ENCODE measurements at regions not wholly inside any gene's neighbourhood (a gene's known extent, or its start where the extent isn't known, plus 50 kb on each side); places are given as distances from the start of the nearest gene placed in this dataset.

DNA sequence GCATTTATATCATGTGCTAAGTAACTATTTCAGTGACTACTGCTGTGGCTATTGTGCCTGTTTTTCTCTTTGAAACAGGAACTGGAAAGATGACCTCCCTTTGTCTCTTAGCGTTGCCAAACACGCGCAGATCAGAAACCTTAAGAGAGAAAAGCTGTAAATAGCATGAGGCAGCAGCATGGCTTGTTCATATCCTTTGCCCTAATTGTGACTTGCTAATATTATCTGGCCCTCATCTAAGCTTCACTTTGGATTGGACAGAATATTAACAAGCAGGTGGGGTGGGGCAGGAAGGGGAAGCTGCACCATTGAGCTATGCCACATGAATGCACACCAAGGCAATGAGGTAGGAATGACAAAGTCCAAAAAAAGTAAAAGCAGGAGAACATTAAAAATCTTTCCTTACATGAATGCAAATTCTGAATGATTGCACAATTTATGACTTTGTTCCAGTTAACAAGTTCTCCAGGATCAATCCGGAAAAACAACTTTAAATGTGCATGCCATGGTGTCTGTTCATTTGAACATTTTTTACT is 128.4 kb downstream of the IRS1 start:
- TF ChIP-seq, protein P1, sequence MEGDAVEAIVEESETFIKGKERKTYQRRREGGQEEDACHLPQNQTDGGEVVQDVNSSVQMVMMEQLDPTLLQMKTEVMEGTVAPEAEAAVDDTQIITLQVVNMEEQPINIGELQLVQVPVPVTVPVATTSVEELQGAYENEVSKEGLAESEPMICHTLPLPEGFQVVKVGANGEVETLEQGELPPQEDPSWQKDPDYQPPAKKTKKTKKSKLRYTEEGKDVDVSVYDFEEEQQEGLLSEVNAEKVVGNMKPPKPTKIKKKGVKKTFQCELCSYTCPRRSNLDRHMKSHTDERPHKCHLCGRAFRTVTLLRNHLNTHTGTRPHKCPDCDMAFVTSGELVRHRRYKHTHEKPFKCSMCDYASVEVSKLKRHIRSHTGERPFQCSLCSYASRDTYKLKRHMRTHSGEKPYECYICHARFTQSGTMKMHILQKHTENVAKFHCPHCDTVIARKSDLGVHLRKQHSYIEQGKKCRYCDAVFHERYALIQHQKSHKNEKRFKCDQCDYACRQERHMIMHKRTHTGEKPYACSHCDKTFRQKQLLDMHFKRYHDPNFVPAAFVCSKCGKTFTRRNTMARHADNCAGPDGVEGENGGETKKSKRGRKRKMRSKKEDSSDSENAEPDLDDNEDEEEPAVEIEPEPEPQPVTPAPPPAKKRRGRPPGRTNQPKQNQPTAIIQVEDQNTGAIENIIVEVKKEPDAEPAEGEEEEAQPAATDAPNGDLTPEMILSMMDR (IDR thresholded peaks at IDR 0.05; ENCODE audit: low read length, missing control alignments), result no peak
- no peak for DNase-seq (ENCODE audit: low read depth)
- H3K4me3 ChIP-seq (replicated peaks; ENCODE audit: low read depth, low read length), result no peak overlapping the region

DNA sequence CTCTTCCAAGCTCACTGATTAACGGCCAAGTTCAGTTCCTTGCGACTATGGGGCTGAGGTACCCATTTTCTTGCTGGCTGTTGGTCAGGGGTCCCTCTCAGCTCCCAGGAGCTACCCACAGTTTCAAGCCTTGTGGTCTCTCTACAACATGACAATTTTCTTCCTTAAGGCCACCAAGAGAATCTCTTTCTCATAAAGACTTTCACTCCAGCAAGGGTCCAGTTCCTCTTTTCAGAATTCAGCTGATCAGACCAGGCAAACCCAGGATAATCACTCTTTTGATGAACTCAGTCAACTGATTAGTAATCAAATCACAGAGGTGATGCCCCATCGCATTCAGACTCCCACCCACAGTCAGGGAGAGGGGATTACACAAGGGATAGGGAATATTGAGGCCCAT is 129.7 kb downstream of the IRS1 start:
- TF ChIP-seq, protein P1 (IDR thresholded peaks at IDR 0.05; ENCODE audit: low read length, missing control alignments), result no peak
- DNase-seq (ENCODE audit: low read depth), result no peak
- H3K4me3 ChIP-seq (replicated peaks; ENCODE audit: low read depth, low read length), result no peak overlapping the region

DNA sequence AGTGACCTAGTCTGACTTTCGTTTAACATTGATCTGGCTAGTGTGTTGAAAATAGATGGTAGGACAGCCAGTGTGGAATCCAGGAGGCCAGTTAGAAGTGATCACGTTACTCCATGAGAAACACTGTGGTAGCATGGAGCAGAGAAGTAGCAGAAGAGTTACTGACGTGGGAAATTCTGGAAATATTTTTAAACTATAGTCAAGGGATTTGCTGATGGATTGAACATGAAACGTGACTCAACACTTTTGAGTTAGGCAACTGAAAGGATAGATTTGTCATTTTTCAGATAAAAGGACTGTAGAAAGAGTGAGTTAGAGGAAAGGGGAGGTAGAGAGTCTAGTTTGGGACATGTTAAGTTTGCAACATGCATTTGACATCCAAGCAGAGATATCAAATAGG is 130.4 kb downstream of the IRS1 start:
- DNase-seq (ENCODE audit: low read depth), result no peak
- H3K4me3 ChIP-seq (replicated peaks; ENCODE audit: low read depth, low read length), result no peak overlapping the region
- TF ChIP-seq, protein P1 (IDR thresholded peaks at IDR 0.05; ENCODE audit: low read length, missing control alignments), result no peak

DNA sequence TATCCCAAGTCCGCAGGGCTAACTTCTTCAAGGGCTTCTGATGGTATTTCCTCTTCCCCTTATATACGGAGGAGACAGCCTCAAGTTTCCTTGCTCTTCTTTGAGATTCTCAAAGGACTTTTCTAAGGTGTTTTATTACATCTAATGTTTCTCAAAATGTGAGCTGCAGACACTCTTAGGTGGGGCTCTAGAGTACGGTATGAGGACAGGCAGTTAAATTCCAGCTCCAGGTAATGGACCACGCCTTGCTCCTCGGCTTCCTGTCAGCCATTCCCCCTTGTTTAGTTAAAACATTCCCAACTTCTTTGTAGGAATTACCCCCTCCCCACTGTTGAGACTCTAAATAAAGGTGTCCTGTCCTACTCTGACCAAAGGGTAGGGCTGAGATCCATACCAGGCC is 131.9 kb downstream of the IRS1 start:
- H3K4me3 ChIP-seq (replicated peaks; ENCODE audit: low read depth, low read length), result no peak overlapping the region
- TF ChIP-seq, protein P1 (IDR thresholded peaks at IDR 0.05; ENCODE audit: low read length, missing control alignments), result no peak
- DNase-seq (ENCODE audit: low read depth), result no peak

DNA sequence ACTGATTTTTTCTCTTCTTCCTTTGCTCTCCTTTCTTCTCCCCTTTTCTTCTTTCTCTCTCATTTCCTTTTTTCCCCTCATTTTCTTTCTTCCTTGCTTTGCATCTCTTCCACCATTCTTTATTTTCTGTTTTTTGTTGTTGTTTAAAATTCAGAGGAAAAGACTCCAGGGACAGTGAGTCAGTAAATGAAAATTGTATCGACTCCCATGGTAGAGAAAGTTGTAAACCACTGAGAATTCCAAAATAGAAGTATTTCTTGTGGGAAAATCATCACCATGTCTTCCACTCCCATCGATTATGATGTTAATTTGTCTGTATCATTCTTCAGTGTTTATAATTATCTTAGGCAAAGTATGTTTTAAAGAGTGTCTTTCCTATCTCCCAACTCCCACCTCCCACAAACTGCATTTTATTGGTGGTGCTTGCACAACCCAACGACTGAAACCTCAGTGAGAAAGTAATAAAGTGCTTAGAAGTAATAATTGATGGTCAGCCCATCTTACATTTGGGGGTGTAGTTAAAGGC is 134.3 kb downstream of the IRS1 start:
- no peak overlapping the region for H3K4me3 ChIP-seq (replicated peaks; ENCODE audit: low read depth, low read length)
- TF ChIP-seq, protein P1 (IDR thresholded peaks at IDR 0.05; ENCODE audit: low read length, missing control alignments), result no peak
- DNase-seq (ENCODE audit: low read depth), result no peak

DNA sequence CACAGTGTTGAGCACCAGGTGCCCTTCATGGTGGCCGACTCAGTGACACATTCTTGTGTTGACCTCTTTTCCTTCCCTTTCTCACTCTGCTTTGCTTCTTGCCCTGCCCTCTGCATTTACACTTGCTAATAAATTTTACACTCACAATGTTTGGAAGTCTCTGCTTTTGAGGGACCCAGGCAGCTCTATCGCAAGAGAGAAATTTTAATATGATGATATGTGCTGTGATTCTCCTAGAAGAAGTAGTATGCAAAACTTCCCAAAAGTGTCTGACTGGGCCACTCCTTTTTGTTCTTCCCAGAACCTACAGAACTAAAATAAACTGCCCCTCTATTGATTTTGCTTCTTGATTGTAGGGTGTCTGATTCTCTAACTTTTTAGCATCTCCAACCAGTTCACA is 135.0 kb downstream of the IRS1 start:
- no peak overlapping the region for H3K4me3 ChIP-seq (replicated peaks; ENCODE audit: low read depth, low read length)
- DNase-seq (ENCODE audit: low read depth), result no peak
- TF ChIP-seq, protein P1 (IDR thresholded peaks at IDR 0.05; ENCODE audit: low read length, missing control alignments), result no peak

DNA sequence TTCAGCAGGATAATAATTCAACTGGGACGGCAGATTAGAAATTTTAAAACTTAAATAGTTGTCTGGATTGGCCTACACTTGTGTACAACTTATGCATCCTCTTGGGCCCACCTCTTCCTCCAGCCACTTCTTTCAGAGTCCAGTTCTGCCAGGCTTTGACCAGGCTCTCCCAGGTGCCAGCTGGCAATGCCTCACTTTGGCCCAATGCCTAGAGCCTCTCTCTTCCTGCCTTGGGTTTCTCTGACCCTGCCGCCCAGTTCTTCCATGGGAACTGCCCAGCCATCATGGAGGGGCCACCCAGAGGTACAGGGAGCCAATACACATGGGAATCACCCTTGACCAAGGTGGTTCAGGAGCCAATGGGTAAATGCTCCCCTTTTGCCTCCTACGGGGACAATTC is 135.5 kb downstream of the IRS1 start:
- TF ChIP-seq, protein P1 (IDR thresholded peaks at IDR 0.05; ENCODE audit: low read length, missing control alignments), result no peak
- DNase-seq (ENCODE audit: low read depth), result no peak
- H3K4me3 ChIP-seq (replicated peaks; ENCODE audit: low read depth, low read length), result no peak overlapping the region

All from fibroblast of pulmonary artery (primary cell).